ENCODE measurements at regions not wholly inside any gene's neighbourhood (a gene's known extent, or its start where the extent isn't known, plus 50 kb on each side); places are given as distances from the start of the nearest gene placed in this dataset.
A peak's percentile ranks its signal among the peaks of the same experiment; 100 is the strongest.

DNA sequence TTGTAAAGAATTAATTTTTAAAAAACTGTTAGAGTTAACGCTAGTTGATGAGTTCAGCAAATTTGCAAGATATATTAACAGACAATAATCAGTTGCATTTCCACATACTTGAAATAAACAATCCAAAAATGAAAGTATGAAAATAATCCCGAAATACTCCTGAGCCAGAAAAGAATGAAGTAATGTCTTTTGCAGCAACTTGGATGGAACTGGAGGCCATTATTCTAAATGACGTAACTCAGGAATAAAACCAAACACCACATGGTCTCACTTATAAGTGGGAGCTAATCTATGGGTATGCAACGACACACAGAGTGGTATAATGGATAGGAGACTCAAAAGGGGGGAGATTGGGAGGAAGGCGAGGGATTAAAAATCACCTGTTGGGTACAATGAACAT lies 872.9 kb upstream of the GJE1 start:
- H3K27ac Mint-ChIP-seq = no peak overlapping the region
- ATAC-seq = no peak
- H3K9me3 ChIP-seq (ENCODE audit: control insufficient read depth, low read length, poor library complexity, severe bottlenecking) = no peaks in the 10 kb centered on the region

DNA sequence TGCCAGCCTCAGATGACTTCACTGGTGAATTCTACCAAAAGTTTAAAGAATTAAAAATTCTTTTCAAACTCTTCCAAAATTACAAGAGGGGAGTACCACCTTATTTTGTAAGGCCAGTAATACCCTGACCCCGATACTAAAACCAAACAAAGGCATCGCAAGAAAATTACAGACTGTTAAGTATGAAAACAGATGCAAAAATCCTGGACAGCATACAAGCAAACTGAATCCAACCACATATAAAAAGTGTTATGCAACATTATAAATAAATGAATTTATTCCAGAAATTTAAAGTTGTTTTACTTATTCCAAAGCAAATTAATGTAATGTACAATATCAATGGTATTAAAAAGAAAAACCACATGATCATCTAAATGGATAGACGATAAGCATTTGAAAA lies 873.6 kb upstream of the GJE1 start:
- ATAC-seq (no peak), DNase-seq (no peak)
- H3K4me3 Mint-ChIP-seq = no peak overlapping the region
- no peaks in the 10 kb centered on the region for H3K36me3 Mint-ChIP-seq (ENCODE audit: low read depth)
- no peaks in the 10 kb centered on the region for H3K9me3 ChIP-seq (ENCODE audit: control insufficient read depth, low read length, poor library complexity, severe bottlenecking)
- no peaks in the 10 kb centered on the region for H3K27me3 Mint-ChIP-seq
- no peak overlapping the region for H3K27ac Mint-ChIP-seq
- peaks cover 3% of the 10 kb centered on the region for H3K4me1 Mint-ChIP-seq

More for the DNA sequence above, 872.9 kb upstream of the GJE1 start:
- H3K36me3 Mint-ChIP-seq (ENCODE audit: low read depth) = no peaks in the 10 kb centered on the region
- H3K27me3 Mint-ChIP-seq = no peaks in the 10 kb centered on the region
- no peak for DNase-seq
- H3K4me1 Mint-ChIP-seq = peaks cover 5% of the 10 kb centered on the region
- no peak overlapping the region for H3K4me3 Mint-ChIP-seq

DNA sequence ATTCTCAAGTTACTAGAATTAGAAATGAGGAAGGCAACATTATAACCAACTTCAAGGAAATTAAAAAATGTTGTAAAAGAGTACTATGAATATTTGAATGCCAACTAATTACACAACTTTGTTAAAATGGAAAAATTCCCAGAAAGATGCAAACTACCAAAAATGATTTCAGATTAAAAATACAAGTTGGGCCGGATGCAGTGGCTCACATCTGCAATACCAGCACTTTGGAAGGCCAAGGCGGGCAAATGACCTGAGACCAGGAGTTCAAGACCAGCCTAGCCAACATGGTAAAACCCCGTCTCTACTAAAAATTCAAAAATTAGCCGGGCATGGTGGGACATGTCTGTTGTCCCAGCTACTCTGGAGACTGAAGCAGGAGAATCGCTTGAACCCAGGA lies 874.2 kb upstream of the GJE1 start:
- Mint-ChIP-seq H3K4me1 (peaks cover 6% of the 10 kb centered on the region), H3K27ac (no peak overlapping the region), H3K36me3 (ENCODE audit: low read depth) (no peaks in the 10 kb centered on the region), H3K4me3 (no peak overlapping the region), H3K27me3 (no peaks in the 10 kb centered on the region)
- DNase-seq = no peak
- no peak for ATAC-seq
- H3K9me3 ChIP-seq (ENCODE audit: control insufficient read depth, low read length, poor library complexity, severe bottlenecking) = no peaks in the 10 kb centered on the region

DNA sequence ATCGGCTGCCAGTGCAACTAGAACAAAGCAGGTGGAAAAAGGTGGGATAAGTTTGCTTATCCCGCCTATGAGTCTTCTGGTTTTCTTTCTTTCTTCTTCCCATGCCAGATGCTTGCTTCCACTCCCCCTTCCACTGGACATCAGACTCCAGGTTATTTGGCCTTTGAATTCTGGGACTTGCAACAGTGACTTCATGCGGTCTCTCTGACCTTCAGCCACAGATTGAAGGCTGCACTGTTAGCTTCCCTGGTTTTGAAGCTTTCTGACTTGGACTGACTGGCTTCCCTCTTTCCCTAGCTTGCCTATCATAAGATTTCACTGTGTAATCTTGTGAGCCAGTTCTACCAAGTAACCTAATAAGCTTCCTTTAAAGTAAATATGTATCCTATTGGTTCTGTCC lies 878.4 kb upstream of the GJE1 start:
- no peaks in the 10 kb centered on the region for H3K9me3 ChIP-seq (ENCODE audit: control insufficient read depth, low read length, poor library complexity, severe bottlenecking)
- peaks cover 9% of the 10 kb centered on the region for H3K4me1 Mint-ChIP-seq
- ATAC-seq = no peak
- H3K27me3 Mint-ChIP-seq = no peaks in the 10 kb centered on the region
- no peak overlapping the region for H3K4me3 Mint-ChIP-seq
- DNase-seq = no peak
- no peaks in the 10 kb centered on the region for H3K36me3 Mint-ChIP-seq (ENCODE audit: low read depth)
- H3K27ac Mint-ChIP-seq = no peak overlapping the region

DNA sequence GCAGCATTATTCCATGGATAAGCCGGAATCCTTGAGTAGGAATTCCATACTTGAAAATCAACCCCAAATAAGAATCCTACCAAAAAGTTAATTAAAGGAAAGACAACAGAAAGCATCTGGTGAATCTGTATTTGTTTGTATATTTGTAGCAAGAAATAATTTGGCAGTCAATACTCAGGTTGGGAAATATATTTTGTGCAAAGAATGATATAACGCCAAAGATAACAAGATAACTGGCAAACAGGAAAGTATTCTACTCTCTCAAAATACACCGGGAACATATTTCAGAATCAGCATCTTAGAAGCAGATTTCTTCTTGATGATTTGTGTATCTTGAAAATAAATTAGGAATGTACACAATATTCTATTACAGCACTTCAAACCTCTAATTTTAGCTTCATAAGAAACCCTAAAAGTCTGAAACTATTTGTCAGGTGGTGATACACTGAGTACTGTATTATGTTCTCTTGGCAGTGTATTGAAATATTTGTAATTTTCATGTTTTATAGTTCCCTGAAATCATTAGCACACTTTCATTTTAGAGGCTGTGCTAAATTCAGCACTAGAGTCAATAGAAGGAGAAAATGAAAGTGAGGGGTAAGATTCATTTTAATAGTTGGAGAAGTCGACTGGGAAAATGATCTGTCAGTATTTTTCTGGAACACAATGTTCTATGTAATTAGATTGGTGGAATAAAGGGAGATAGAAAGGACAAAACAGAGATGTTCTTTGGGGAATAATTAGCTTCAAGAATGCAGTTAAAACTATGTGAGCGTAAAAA lies 879.7 kb upstream of the GJE1 start:
- DNase-seq (no peak), ATAC-seq (no peak)
- Mint-ChIP-seq H3K4me1 (peaks cover 9% of the 10 kb centered on the region), H3K36me3 (ENCODE audit: low read depth) (no peaks in the 10 kb centered on the region), H3K27ac (peak overlapping the region; percentile 0), H3K27me3 (no peaks in the 10 kb centered on the region), H3K4me3 (no peak overlapping the region)
- no peaks in the 10 kb centered on the region for H3K9me3 ChIP-seq (ENCODE audit: control insufficient read depth, low read length, poor library complexity, severe bottlenecking)

DNA sequence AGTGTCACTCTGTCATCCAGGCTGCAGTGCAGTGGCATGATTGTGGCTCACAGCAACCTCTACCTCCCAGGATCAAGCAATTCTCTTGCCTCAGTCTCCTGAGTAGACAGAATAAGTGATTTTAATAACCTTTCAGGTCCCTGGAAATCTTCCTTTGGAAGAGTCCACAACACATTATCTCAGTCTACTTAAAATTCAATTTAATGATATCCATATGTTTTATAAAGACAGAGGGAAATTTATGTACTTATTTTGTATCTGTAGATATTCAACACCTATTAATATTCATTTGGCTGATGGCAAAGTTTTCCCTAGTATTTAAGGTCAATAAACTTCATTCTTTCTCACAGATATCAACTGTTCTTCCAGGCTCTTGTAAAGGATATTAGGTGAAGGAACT lies 881.4 kb upstream of the GJE1 start:
- no peaks in the 10 kb centered on the region for H3K9me3 ChIP-seq (ENCODE audit: control insufficient read depth, low read length, poor library complexity, severe bottlenecking)
- Mint-ChIP-seq H3K4me3 (no peak overlapping the region), H3K4me1 (peaks cover 6% of the 10 kb centered on the region), H3K27ac (no peak overlapping the region), H3K27me3 (no peaks in the 10 kb centered on the region), H3K36me3 (ENCODE audit: low read depth) (no peaks in the 10 kb centered on the region)
- DNase-seq (no peak), ATAC-seq (no peak)

DNA sequence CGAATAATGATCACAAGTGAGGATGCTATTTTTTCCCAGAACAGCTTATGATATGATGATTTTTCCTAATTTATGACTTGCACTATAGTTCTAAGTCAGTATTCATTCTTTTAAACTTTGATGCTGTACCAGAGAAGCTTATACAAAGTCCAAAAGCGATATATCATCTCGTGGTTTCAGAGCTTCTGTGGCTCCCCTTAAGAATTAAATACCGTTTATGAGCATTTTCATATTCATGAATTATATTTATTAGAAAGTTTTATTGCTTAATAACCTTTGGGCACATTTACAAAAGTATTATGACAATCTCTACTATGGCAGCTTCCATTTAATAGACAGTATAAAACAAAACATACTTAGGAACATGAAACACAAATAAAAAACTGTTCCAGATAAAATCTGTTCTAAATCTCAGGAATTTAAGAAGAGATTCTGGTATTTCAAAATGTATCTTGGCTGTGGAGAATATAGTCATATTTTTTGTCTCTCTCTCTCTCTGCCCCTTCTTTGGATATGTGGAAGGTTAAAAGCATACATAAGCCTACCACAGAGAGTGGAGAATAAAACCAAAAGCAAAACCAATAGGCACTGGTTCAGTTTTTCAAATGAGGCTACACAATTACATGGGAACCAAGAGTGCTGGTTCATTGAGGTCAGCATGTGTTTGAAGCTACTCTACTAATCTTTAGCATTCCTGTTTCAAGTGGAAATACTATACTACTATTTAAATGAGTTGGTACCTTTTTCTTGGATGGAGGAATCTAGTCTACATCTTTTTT lies 884.5 kb upstream of the GJE1 start:
- Mint-ChIP-seq H3K27ac (no peak overlapping the region), H3K27me3 (no peaks in the 10 kb centered on the region), H3K4me1 (peaks cover under 1% of the 10 kb centered on the region), H3K4me3 (no peak overlapping the region), H3K36me3 (ENCODE audit: low read depth) (no peaks in the 10 kb centered on the region)
- no peak for ATAC-seq
- DNase-seq = no peak
- H3K9me3 ChIP-seq (ENCODE audit: control insufficient read depth, low read length, poor library complexity, severe bottlenecking) = no peaks in the 10 kb centered on the region

DNA sequence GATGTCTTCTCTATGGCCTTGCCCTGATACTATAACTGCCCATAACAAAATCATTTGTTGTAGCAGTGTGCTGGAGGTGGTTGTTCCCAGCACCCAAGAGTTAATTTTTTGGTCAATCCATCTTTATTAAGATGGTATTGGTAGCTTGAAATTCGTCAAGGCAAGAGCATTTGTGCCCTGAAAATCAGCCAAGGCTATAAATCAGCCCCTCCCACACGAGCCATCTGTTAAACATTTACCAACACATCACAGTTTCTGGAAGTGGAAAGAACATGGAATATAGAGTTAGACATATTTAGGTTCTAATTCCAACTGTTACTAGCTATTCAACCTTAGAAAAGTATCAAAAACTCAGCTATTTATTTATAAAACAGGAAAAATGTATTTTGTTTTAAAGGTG lies 888.4 kb upstream of the GJE1 start:
- H3K4me3 Mint-ChIP-seq = no peak overlapping the region
- no peak for DNase-seq
- H3K27me3 Mint-ChIP-seq = peaks cover 6% of the 10 kb centered on the region
- H3K27ac Mint-ChIP-seq = no peak overlapping the region
- no peak for ATAC-seq
- no peaks in the 10 kb centered on the region for H3K9me3 ChIP-seq (ENCODE audit: control insufficient read depth, low read length, poor library complexity, severe bottlenecking)
- no peaks in the 10 kb centered on the region for H3K4me1 Mint-ChIP-seq
- H3K36me3 Mint-ChIP-seq (ENCODE audit: low read depth) = no peaks in the 10 kb centered on the region

DNA sequence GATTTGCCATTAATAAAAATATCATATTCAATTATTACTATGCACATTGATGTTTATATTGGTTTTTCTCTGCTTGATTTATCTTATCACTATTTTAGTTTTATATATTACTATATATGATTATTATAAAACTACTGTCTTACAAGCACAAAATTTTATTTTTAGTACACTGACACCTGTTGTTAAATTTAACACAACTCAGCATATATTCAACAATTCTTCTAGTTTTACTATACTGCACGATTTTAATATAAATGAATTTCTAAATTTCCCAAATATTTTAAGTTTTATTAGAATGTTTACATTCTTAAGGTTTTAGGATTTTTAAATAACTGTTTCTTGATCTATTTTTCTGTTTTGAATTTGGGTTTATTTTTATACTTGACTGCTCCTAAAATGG lies 889.8 kb upstream of the GJE1 start:
- peaks cover 6% of the 10 kb centered on the region for H3K27me3 Mint-ChIP-seq
- H3K4me3 Mint-ChIP-seq = no peak overlapping the region
- no peak overlapping the region for H3K27ac Mint-ChIP-seq
- ATAC-seq (no peak), DNase-seq (no peak)
- no peaks in the 10 kb centered on the region for H3K36me3 Mint-ChIP-seq (ENCODE audit: low read depth)
- H3K4me1 Mint-ChIP-seq = no peaks in the 10 kb centered on the region
- no peaks in the 10 kb centered on the region for H3K9me3 ChIP-seq (ENCODE audit: control insufficient read depth, low read length, poor library complexity, severe bottlenecking)

DNA sequence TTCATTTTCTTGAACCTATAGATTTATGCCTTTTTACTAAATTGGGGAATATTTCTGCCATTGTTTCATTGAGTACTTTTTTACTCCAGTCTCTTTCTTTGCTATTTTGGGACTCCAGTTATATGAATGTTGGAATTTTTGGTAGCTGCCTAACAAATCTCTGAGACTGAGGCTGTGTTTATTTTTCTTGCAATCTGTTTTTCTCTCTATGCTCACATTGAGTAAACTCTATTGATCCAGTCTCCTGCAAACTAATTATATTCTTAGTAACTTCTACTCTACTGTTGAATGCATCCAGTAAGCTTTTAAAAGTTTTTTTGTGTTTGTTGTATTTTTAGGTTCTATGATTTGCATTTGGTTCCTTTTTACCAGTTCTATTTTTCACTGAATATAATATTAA lies 903.4 kb upstream of the GJE1 start:
- H3K4me1 Mint-ChIP-seq = no peaks in the 10 kb centered on the region
- no peaks in the 10 kb centered on the region for H3K36me3 Mint-ChIP-seq (ENCODE audit: low read depth)
- peaks cover 4% of the 10 kb centered on the region for H3K27me3 Mint-ChIP-seq
- ATAC-seq = no peak
- no peak overlapping the region for H3K27ac Mint-ChIP-seq
- no peak overlapping the region for H3K4me3 Mint-ChIP-seq
- H3K9me3 ChIP-seq (ENCODE audit: control insufficient read depth, low read length, poor library complexity, severe bottlenecking) = no peaks in the 10 kb centered on the region
- no peak for DNase-seq

DNA sequence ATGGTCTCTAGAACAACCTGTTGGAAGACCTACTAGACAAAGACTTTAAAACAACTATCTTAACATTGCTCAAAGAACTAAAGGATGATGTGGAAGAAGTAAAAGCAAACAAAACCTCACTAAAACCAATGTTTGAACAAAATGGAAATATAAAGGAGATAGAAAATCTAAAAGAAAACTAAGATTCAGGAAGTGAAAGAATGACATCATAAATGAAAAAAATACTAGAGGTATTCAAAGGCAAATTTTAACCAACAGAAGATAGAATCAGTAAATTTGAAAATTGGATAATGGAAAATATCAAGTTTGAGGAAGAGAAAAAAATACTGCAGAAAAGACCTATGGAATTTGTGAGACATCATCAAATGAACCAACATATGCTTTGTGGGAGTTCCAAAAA lies 914.1 kb upstream of the GJE1 start:
- H3K4me1 Mint-ChIP-seq = no peaks in the 10 kb centered on the region
- H3K4me3 Mint-ChIP-seq = no peak overlapping the region
- H3K27ac Mint-ChIP-seq = no peak overlapping the region
- DNase-seq = no peak
- ATAC-seq = no peak
- no peaks in the 10 kb centered on the region for H3K9me3 ChIP-seq (ENCODE audit: control insufficient read depth, low read length, poor library complexity, severe bottlenecking)
- H3K27me3 Mint-ChIP-seq = no peaks in the 10 kb centered on the region
- no peaks in the 10 kb centered on the region for H3K36me3 Mint-ChIP-seq (ENCODE audit: low read depth)

DNA sequence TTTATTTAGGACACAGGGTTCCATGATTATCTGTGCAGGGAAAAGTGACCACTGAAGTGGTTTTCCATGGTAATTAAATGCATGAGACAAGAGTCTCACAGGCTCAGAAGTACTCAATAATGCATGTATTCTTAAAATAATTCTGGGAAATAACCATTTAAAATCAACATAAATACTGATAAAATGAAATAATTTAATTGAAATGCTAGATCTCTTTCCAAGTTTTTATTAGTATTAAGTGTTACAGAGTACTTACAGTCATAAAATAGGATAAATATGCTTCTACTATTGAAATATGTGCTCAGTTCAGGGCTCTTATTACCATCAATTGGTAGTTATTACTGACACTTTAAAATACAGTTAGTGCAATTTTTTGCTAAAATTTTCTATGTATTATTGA lies 916.0 kb upstream of the GJE1 start:
- no peaks in the 10 kb centered on the region for H3K36me3 Mint-ChIP-seq (ENCODE audit: low read depth)
- H3K9me3 ChIP-seq (ENCODE audit: control insufficient read depth, low read length, poor library complexity, severe bottlenecking) = no peaks in the 10 kb centered on the region
- H3K27me3 Mint-ChIP-seq = peaks cover 7% of the 10 kb centered on the region
- H3K4me3 Mint-ChIP-seq = no peak overlapping the region
- DNase-seq = no peak
- H3K27ac Mint-ChIP-seq = no peak overlapping the region
- no peak for ATAC-seq
- no peaks in the 10 kb centered on the region for H3K4me1 Mint-ChIP-seq

DNA sequence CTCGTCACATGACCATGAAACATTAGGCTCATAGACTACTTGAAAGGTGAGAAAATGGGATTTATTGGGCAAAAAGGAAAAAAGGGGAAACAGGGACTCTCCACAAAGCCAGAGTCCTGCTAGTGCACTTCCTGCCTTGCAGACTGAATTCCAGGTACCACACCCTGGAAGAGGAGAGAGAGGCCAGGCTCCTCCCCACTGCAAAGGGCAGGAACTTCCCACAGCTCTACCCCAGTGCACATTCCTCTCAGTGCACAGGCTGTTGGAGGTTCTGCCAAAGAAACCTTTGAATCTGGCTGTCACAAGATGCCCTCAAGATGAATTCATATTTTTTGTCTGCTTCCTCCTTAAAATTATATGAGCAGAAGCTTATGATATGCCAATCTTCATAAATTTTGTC lies 920.4 kb upstream of the GJE1 start:
- no peak for ATAC-seq
- no peaks in the 10 kb centered on the region for H3K36me3 Mint-ChIP-seq (ENCODE audit: low read depth)

DNA sequence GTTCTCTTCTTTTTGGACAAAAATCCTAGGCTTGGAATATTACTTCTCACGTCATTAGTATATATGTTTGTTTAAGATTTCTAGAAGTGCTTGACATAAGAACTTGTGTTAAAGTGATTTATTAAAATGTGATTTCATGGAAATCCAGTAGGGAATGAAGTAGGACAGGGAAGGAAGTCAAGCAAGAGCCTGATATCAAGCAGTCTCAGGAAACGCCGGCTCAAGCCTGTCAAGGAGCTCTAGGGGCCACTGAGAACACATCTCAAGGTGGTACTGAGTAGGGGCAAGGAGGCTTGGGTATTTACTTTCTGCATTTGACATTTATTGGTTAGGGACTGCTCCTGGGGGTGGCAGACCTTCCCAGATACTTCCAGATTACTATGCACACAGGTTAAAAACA lies 920.9 kb upstream of the GJE1 start:
- ATAC-seq (no peak), DNase-seq (no peak)
- Mint-ChIP-seq H3K4me1 (no peaks in the 10 kb centered on the region), H3K4me3 (no peak overlapping the region), H3K36me3 (ENCODE audit: low read depth) (no peaks in the 10 kb centered on the region), H3K27me3 (peaks cover 8% of the 10 kb centered on the region), H3K27ac (no peak overlapping the region)
- H3K9me3 ChIP-seq (ENCODE audit: control insufficient read depth, low read length, poor library complexity, severe bottlenecking) = no peaks in the 10 kb centered on the region

More for the DNA sequence above, 920.4 kb upstream of the GJE1 start:
- H3K9me3 ChIP-seq (ENCODE audit: control insufficient read depth, low read length, poor library complexity, severe bottlenecking) = no peaks in the 10 kb centered on the region
- H3K4me3 Mint-ChIP-seq = no peak overlapping the region
- peaks cover 8% of the 10 kb centered on the region for H3K27me3 Mint-ChIP-seq
- H3K27ac Mint-ChIP-seq = no peak overlapping the region
- DNase-seq = no peak
- H3K4me1 Mint-ChIP-seq = no peaks in the 10 kb centered on the region

Measured in T-helper 17 cell (primary cell).